ENCODE measurements at regions not wholly inside any gene's neighbourhood (a gene's known extent, or its start where the extent isn't known, plus 50 kb on each side); places are given as distances from the start of the nearest gene placed in this dataset.
"Not testable (repeated sequence)": the region's sequence is repeated elsewhere in the genome, so short reads cannot be mapped to it uniquely, and the experiment has no call there.

DNA sequence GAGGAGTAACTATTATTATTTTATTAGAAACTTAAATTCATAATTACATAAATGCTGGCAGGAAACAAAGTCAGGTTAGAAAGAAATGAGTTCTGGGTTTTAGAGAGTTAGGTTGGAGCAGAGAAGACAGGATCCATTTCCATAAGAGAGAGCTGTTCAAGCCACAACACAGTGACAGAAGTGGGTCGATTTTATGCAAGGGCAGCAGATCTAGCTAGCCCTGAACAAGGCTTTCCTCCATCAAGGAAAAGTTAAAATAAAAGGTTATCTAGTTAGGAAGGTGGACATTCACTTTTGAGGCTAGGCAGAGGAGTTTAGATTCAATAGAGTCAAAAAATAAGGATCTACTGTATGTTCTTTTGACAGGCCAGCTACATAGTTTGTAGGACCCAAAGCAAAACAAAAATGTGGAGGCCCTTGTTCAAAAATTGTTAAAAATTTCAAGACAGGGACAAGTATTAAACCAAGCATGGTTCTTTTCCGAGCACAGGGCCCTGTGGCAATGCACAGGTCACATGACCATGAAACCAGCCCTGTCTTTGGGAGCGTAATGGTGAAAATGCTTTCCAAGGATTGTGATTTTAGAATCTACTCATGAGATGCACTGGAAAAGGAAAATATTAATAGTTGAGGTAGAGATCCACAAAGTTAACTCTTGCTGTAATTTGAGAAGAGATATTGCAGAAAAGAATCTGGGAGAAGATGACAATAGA is 91.2 kb upstream of the CREB1 start:
- H3K4me3 ChIP-seq (replicated peaks in 1 of 2; ENCODE audit: low read depth in 1 of 2, low read length in 2 of 2) = no peak overlapping the region
- DNase-seq (ENCODE audit: low read depth, low spot score) = no peak

DNA sequence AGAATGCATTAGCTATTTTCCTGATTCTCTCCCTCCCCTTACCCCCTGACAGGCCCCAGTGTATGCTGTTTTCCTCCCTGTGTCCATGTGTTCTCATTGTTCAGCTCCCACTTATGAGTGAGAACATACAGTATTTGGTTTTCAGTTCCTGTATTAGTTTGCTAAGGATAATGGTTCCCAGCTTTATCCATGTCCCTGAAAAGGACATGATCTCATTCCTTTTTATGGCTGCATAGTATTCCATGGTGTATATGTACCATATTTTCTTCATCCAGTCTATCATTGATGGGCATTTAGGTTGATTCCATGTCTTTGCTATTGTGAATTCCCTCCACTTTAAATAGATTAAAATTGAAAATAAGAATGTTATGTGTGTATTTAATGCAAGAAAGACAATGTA is 89.9 kb upstream of the CREB1 start:
- CTCF ChIA-PET = not testable (repeated sequence)

More for the DNA sequence above, 91.2 kb upstream of the CREB1 start:
- no peaks in the 10 kb centered on the region for H3K36me3 ChIP-seq (ENCODE audit: control insufficient read depth in 1 of 2, insufficient read depth in 2 of 2, low read length in 2 of 2)
- no peak overlapping the region for H3K4me2 ChIP-seq (ENCODE audit: low read length)
- intact Hi-C loops (cut with micrococcal nuclease) = no loop called here
- no peaks in the 10 kb centered on the region for H3K27me3 ChIP-seq (ENCODE audit: insufficient read depth, low read length)
- no peaks in the 10 kb centered on the region for H4K20me1 ChIP-seq (ENCODE audit: insufficient read depth)
- TF ChIP-seq POLR2A (IDR thresholded peaks at IDR 0.05; ENCODE audit: borderline replicate concordance, extremely low read depth, insufficient read depth, insufficient read length) (no peak), RAD21 (IDR thresholded peaks at IDR 0.05; ENCODE audit: low read depth) (no peak), SIN3A (IDR thresholded peaks at IDR 0.05; ENCODE audit: low read depth) (no peak), ZNF274 (IDR thresholded peaks at IDR 0.05; ENCODE audit: low read depth, low read length) (no peak), EZH2phosphoT487 (IDR thresholded peaks at IDR 0.05; ENCODE audit: borderline replicate concordance) (no peak), ZFX (IDR thresholded peaks at IDR 0.05) (no peak), FOSL1 (IDR thresholded peaks at IDR 0.05; ENCODE audit: low read depth) (no peak), JUND (IDR thresholded peaks at IDR 0.05) (no peak), CEBPB (IDR thresholded peaks at IDR 0.05; ENCODE audit: low read depth) (no peak)
- TF ChIP-seq, protein P1, sequence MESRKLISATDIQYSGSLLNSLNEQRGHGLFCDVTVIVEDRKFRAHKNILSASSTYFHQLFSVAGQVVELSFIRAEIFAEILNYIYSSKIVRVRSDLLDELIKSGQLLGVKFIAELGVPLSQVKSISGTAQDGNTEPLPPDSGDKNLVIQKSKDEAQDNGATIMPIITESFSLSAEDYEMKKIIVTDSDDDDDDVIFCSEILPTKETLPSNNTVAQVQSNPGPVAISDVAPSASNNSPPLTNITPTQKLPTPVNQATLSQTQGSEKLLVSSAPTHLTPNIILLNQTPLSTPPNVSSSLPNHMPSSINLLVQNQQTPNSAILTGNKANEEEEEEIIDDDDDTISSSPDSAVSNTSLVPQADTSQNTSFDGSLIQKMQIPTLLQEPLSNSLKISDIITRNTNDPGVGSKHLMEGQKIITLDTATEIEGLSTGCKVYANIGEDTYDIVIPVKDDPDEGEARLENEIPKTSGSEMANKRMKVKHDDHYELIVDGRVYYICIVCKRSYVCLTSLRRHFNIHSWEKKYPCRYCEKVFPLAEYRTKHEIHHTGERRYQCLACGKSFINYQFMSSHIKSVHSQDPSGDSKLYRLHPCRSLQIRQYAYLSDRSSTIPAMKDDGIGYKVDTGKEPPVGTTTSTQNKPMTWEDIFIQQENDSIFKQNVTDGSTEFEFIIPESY (IDR thresholded peaks at IDR 0.05; ENCODE audit: extremely low read depth, insufficient replicate concordance, low read length) = no peak
- ATAC-seq = no peak
- ChIA-PET CTCF (no interaction called here), RAD21 (ENCODE audit: low non-redundant PET in 1 of 2, low total read pairs in 2 of 2, uncharacterized antibody in 2 of 2, unreplicated experiment in 2 of 2) (no interaction called here), POLR2A (no interaction called here)
- no peaks in the 10 kb centered on the region for H3K4me1 ChIP-seq (ENCODE audit: control insufficient read depth in 1 of 2, insufficient read depth in 2 of 2, low read length in 2 of 2)
- no peaks in the 10 kb centered on the region for H3K9me2 ChIP-seq (ENCODE audit: insufficient read depth)
- no peaks in the 10 kb centered on the region for H3K9me3 ChIP-seq (ENCODE audit: control insufficient read depth in 1 of 2, insufficient read depth in 1 of 2, low read depth in 1 of 2, low read length in 2 of 2)
- no peak overlapping the region for H2AFZ ChIP-seq (ENCODE audit: low read depth, low read length, poor library complexity, severe bottlenecking)
- H3K79me2 ChIP-seq (ENCODE audit: insufficient read depth, low read length) = no peaks in the 10 kb centered on the region
- H3K27ac ChIP-seq (ENCODE audit: low read depth, low read length) = no peak overlapping the region
- no peak overlapping the region for H3K9ac ChIP-seq (ENCODE audit: low read length)
- no TSS peak for BruUV-seq (replicated peaks)

More for the DNA sequence above, 89.9 kb upstream of the CREB1 start:
- H2AFZ ChIP-seq (ENCODE audit: low read depth, low read length, poor library complexity, severe bottlenecking); POLR2A ChIA-PET; H3K36me3 ChIP-seq (ENCODE audit: control insufficient read depth in 1 of 2, insufficient read depth in 2 of 2, low read length in 2 of 2); RAD21 ChIA-PET (ENCODE audit: low non-redundant PET in 1 of 2, low total read pairs in 2 of 2, uncharacterized antibody in 2 of 2, unreplicated experiment in 2 of 2); H3K27me3 ChIP-seq (ENCODE audit: insufficient read depth, low read length); H3K9me2 ChIP-seq (ENCODE audit: insufficient read depth); H3K27ac ChIP-seq (ENCODE audit: low read depth, low read length); BruUV-seq (replicated peaks); H3K4me1 ChIP-seq (ENCODE audit: control insufficient read depth in 1 of 2, insufficient read depth in 2 of 2, low read length in 2 of 2); DNase-seq (ENCODE audit: low read depth, low spot score); ATAC-seq; H3K9me3 ChIP-seq (ENCODE audit: control insufficient read depth in 1 of 2, insufficient read depth in 1 of 2, low read depth in 1 of 2, low read length in 2 of 2); H3K9ac ChIP-seq (ENCODE audit: low read length); H3K4me2 ChIP-seq (ENCODE audit: low read length); H4K20me1 ChIP-seq (ENCODE audit: insufficient read depth); intact Hi-C loops (cut with micrococcal nuclease); H3K79me2 ChIP-seq (ENCODE audit: insufficient read depth, low read length); H3K4me3 ChIP-seq (replicated peaks in 1 of 2; ENCODE audit: low read depth in 1 of 2, low read length in 2 of 2): not testable (repeated sequence)
